HepG2 (cell line): ENCODE measurements at regions not wholly inside any gene's neighbourhood (a gene's known extent, or its start where the extent isn't known, plus 50 kb on each side); places are given as distances from the start of the nearest gene placed in this dataset.

Source experiments
- ATAC-seq: fragments of 200-7000 bp; cut with Tn5 transposase; 3 replicates; pipeline ENCODE4 v1.9.1; 2020; ENCODE audit warnings: mild to moderate bottlenecking, moderate library complexity
- BruUV-seq: library from RNA; stranded (reverse); fragments of 400-500 nt; replicated peaks from 2 replicates; lab custom pipeline; 2021; lab: Mats Ljungman, UMichigan
- CTCF ChIA-PET: fragments of 300-600 bp; formaldehyde crosslinking; extraction: SDS; loops from one replicate; lab custom pipeline; 2021; ENCODE audit warnings: low total read pairs, inconsistent platforms, low intra/inter-chr PET ratio; lab: Yijun Ruan, JAX
- POLR2A ChIA-PET: fragments of 350-600 bp; sonication (Branson Sonifier 250); formaldehyde crosslinking; loops from one replicate; lab custom pipeline; 2020; ENCODE audit warnings: antibody characterized with exemption, inconsistent platforms; lab: Yijun Ruan, JAX
- DNase-seq: peaks from one replicate; pipeline ENCODE4 v3.0.0-alpha.2; 2015; ENCODE audit warnings: low spot score
- FAIRE-seq: peaks from 3 replicates; lab custom pipeline; 2011; peaks lifted over from hg19 to GRCh38; lab: Jason Lieb, UNC
- H2AFZ ChIP-seq: one replicate; pipeline ENCODE4 v1.6.1; 2011; ENCODE audit warnings: low read length, inconsistent platforms
- H3K27ac ChIP-seq: fragments of 300-600 bp; 3 replicates; pipeline ENCODE4 v1.8.0; 2011; ENCODE audit warnings: mixed run types, mild to moderate bottlenecking, mixed read lengths, low read length, inconsistent platforms; ENCODE audit not compliant: insufficient read depth; ENCODE audit errors: extremely low read length
- H3K27me3 ChIP-seq, 2 experiments: fragments of 200-600 bp in 1 of 2; 2 replicates in 1 of 2; 3 replicates in 1 of 2; pipeline versions ENCODE4 v1.6.0 to v1.8.0; 2011; ENCODE audit warnings: low read length in 2 of 2, mild to moderate bottlenecking in 2 of 2, moderate library complexity in 2 of 2, inconsistent platforms in 1 of 2; ENCODE audit not compliant: insufficient read depth in 2 of 2, control insufficient read depth in 1 of 2
- H3K36me3 ChIP-seq, 2 experiments: fragments of 200-600 bp in 1 of 2; replicated peaks in 1 of 2; 2 replicates in 1 of 2; 3 replicates in 1 of 2; pipeline versions ENCODE4 v1.5.1 to v1.8.0; 2011; ENCODE audit warnings: low read length in 2 of 2, inconsistent platforms in 1 of 2; ENCODE audit not compliant: insufficient read depth in 2 of 2, control insufficient read depth in 1 of 2
- H3K4me1 ChIP-seq: 2 replicates; pipeline ENCODE4 v1.5.1; 2012; ENCODE audit warnings: low read length, inconsistent platforms; ENCODE audit not compliant: insufficient read depth
- H3K4me2 ChIP-seq: 2 replicates; pipeline ENCODE4 v1.6.0; 2011; ENCODE audit warnings: low read depth, low read length, inconsistent platforms
- H3K4me3 ChIP-seq, 3 experiments: fragments of 200-600 bp in 1 of 3; sonication (generic), shearing (Covaris generic) in 1 of 3; replicated peaks in 1 of 3; 2 replicates each; pipeline ENCODE4 v1.5.1; 2011 to 2016; ENCODE audit warnings: low read length in 3 of 3, inconsistent platforms in 2 of 3, low read depth in 2 of 3, mild to moderate bottlenecking in 2 of 3, control low read depth in 1 of 3, mixed read lengths in 1 of 3; ENCODE audit not compliant: insufficient read depth in 1 of 3
- H3K79me2 ChIP-seq: one replicate; pipeline ENCODE4 v1.6.1; 2011; ENCODE audit warnings: low read length, inconsistent platforms; ENCODE audit not compliant: insufficient read depth
- H3K9ac ChIP-seq: 2 replicates; pipeline ENCODE4 v1.6.0; 2011; ENCODE audit warnings: mild to moderate bottlenecking, low read depth, low read length, inconsistent platforms; ENCODE audit not compliant: insufficient read depth
- H3K9me3 ChIP-seq: 2 replicates; pipeline ENCODE4 v1.5.1; 2012; ENCODE audit warnings: mild to moderate bottlenecking, low read length
- H4K20me1 ChIP-seq: 2 replicates; pipeline ENCODE4 v1.6.0; 2011; ENCODE audit warnings: inconsistent platforms, mild to moderate bottlenecking, low read length, moderate library complexity; ENCODE audit not compliant: insufficient read depth
- DMAP1 ChIP-seq: IDR thresholded peaks from 2 replicates; pipeline ENCODE4 v1.6.1; 2016
- FOSL1 ChIP-seq: sonication (generic); formaldehyde crosslinking; IDR thresholded peaks from 2 replicates; pipeline ENCODE4 v1.9.0; 2021; ENCODE audit warnings: missing genetic modification reagents, borderline replicate concordance
- HNF1A ChIP-seq, 2 experiments: sonication (generic) in 1 of 2; formaldehyde crosslinking in 1 of 2; IDR thresholded peaks; 2 replicates each; pipeline versions ENCODE4 v1.4.0 to v1.6.1; 2016 to 2020; ENCODE audit warnings: borderline replicate concordance in 1 of 2, low read depth in 1 of 2, mild to moderate bottlenecking in 1 of 2, missing genetic modification reagents in 1 of 2
- RFX1 ChIP-seq: fragments of 450-650 bp; IDR thresholded peaks from 2 replicates; pipeline ENCODE4 v1.6.1; 2017
- RXRB ChIP-seq: IDR thresholded peaks from 2 replicates; pipeline ENCODE4 v1.6.1; 2016; ENCODE audit warnings: borderline replicate concordance, missing genetic modification reagents, missing compliant biosample characterization
- SNAPC2 ChIP-seq: sonication (generic); formaldehyde crosslinking; IDR thresholded peaks from 2 replicates; pipeline ENCODE4 v1.8.1; 2022; ENCODE audit warnings: mild to moderate bottlenecking, missing genetic modification reagents
- ZNF10 ChIP-seq: sonication (generic); formaldehyde crosslinking; IDR thresholded peaks from 2 replicates; pipeline ENCODE4 v1.4.0; 2020; ENCODE audit warnings: mild to moderate bottlenecking, low read depth, missing genetic modification reagents, borderline replicate concordance
- ZNF17 ChIP-seq: sonication (generic); formaldehyde crosslinking; IDR thresholded peaks from 2 replicates; pipeline ENCODE4 v1.5.0; 2020; ENCODE audit warnings: mild to moderate bottlenecking, missing genetic modification reagents
- ZNF276 ChIP-seq: sonication (generic); formaldehyde crosslinking; IDR thresholded peaks from 2 replicates; pipeline ENCODE4 v1.4.0; 2020; ENCODE audit warnings: mild to moderate bottlenecking, low read depth, missing genetic modification reagents
- ZNF598 ChIP-seq: sonication (generic); formaldehyde crosslinking; IDR thresholded peaks from 2 replicates; pipeline ENCODE4 v1.5.1; 2020; ENCODE audit warnings: mild to moderate bottlenecking, missing genetic modification reagents, borderline replicate concordance
- WGBS: methylation state at CpG from one replicate; pipeline ENCODE4 v1.1.6; 2017; ENCODE audit warnings: low lambda C conversion rate; 5-methylcytosine and 5-hydroxymethylcytosine counted together
- in situ Hi-C: cut with HindIII; loops from 2 replicates; pipeline ENCODE4 v1.10.0; 2017; ENCODE audit warnings: low pct_unique_long_range_greater_than_20kb; ENCODE audit not compliant: extremely low pct_ligation_motif_present
- intact Hi-C: fragments of 100-400 bp; cut with micrococcal nuclease; formaldehyde crosslinking; loops from one replicate; pipeline ENCODE4 v1.10.0; 2022; ENCODE audit not compliant: unreplicated experiment

DNA sequence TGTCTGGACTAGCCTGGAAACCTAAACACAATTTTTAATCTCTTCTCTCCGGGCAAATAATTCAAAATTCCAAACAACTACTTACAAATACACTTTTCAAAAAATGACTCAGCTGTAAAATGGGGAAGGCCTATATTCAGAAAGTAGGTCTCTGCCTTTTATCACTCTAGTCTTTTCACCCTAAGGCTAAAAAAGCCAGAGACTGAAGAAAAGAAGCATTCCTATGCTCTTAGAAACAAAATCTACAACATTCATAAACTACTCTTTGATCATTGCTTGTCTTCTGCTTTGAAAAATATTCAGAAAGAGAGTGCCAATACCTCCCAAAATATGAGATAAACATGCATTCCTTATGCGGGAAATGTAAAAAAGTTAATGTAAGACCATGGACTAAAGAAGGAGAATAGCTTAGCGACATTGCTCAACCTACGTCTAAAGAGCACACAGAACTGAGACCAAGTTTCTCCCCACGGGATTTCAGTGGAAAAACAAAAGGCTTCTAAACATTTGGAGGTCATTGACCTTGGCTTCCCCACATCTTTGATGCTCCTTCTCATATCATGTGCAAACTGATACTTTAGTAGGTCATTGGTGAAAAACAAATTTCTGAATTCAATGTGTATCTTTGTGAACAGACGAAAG, 74.4 kb upstream of the EPB41L3 start (continued):
- TF ChIP-seq HNF1A (IDR thresholded peaks at IDR 0.05; ENCODE audit: low read depth) (no peak), HNF1A (CRISPR knock-in tag; IDR thresholded peaks at IDR 0.05; ENCODE audit: borderline replicate concordance) (no peak), FOSL1 (CRISPR knock-in tag) (no peak)
- TF ChIP-seq, all 625 proteins: peak for 0

GRCh38 chr18:5611221-5611620, 67.4 kb upstream of the EPB41L3 start:
- WGBS: 24% methylated on average over 4 of the region's 4 CpGs
- ATAC-seq: no peak
- CTCF ChIA-PET: no interaction called here

More at GRCh38 chr18:5611221-5611620, 67.4 kb upstream of the EPB41L3 start:
- FAIRE-seq (no peak), DNase-seq (no peak)
- POLR2A ChIA-PET: no interaction called here
- H3K9ac ChIP-seq: no peak overlapping the region
- no peak overlapping the region for H3K4me2 ChIP-seq
- H3K4me1 ChIP-seq: no peaks in the 10 kb centered on the region
- intact Hi-C loops: no loop called here
- no peaks in the 10 kb centered on the region for H3K9me3 ChIP-seq
- no peaks in the 10 kb centered on the region for H3K79me2 ChIP-seq
- H3K4me3 ChIP-seq: no peak overlapping the region
- TF ChIP-seq ZNF276 (CRISPR knock-in tag) (no peak), FOSL1 (CRISPR knock-in tag) (no peak), RFX1 (no peak), ZNF17 (no peak), ZNF10 (no peak), RXRB (no peak), ZNF598 (CRISPR knock-in tag) (no peak), DMAP1 (CRISPR knock-in tag) (no peak), SNAPC2 (CRISPR knock-in tag) (no peak)
- TF ChIP-seq, all 625 proteins: peak for 0
- Histone ChIP-seq H2AFZ (no peak overlapping the region), H4K20me1 (no peaks in the 10 kb centered on the region), H3K36me3 (no peaks in the 10 kb centered on the region), H3K27me3 (no peaks in the 10 kb centered on the region; a peak in 1 of 5 replicates), H3K27ac (no peak overlapping the region)
- in situ Hi-C loops: loop anchor here (25.0 kb wide), 2 partner anchors 901 to 1276 kb away; no protein-coding TSS in a partner anchor
- no TSS peak for BruUV-seq
